SH-SY5Y (cell line): ENCODE measurements at regions not wholly inside any gene's neighbourhood (a gene's known extent, or its start where the extent isn't known, plus 50 kb on each side); places are given as distances from the start of the nearest gene placed in this dataset.

ENCODE experiments used
- GATA2 ChIP-seq: IDR thresholded peaks from 2 replicates; pipeline ENCODE4 v1.6.1; 2011; ENCODE audit warnings: mild to moderate bottlenecking, low read depth, low read length
- GATA3 ChIP-seq: IDR thresholded peaks from 2 replicates; pipeline ENCODE4 v1.6.1; 2011; ENCODE audit warnings: low read depth, mild to moderate bottlenecking, low read length, moderate library complexity

DNA sequence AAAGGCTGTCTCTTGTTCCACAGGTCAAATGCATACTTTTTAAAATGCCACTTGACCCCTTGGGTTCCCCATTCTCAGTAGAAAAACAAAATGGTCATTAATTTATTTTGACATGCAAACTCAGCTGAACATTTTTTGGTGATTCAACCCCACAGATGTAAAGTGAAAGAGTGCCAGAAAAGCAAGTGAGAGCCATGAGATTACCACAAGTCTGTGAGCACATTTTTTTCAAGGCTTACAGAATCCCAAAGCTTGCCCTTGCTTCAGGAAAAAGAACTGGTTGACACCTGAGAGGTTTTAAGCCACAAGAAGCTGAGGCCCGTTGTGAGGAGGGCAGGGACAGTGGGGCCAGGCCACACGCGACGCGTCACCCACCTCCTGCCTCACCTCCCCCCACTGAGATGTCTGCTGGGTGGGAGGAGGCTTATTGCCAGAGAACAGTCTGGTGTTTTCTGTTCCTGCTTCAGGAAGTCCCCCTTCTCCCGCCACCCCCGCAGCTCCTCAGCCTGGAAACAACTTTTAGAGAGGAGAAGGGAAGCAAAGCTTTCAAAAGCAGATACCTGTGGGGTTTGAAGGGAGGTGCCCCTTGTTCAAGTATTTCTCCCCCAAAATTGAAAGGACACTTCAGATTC is 70.4 kb upstream of the CYP1B1 start:
- no peak for TF ChIP-seq GATA2
- TF ChIP-seq GATA3 = no peak
